ENCODE measurements at regions not wholly inside any gene's neighbourhood (a gene's known extent, or its start where the extent isn't known, plus 50 kb on each side); places are given as distances from the start of the nearest gene placed in this dataset.
A peak's percentile ranks its signal among the peaks of the same experiment; 100 is the strongest.

- peak; percentile 23 to 32 for DNase-seq (ENCODE audit: low read depth in 1 of 2, low spot score in 1 of 2)
- no peaks in the 10 kb centered on the region for H3K27me3 ChIP-seq (ENCODE audit: insufficient read depth, poor library complexity, severe bottlenecking)
- no peak overlapping the region for H3K27ac ChIP-seq (replicated peaks)
- TF ChIP-seq GABPA (IDR thresholded peaks at IDR 0.05; ENCODE audit: low read depth) = no peak
- no peak for TF ChIP-seq POLR2AphosphoS5 (IDR thresholded peaks at IDR 0.05; ENCODE audit: low read depth)
- TF ChIP-seq CTCF (IDR thresholded peaks at IDR 0.05; ENCODE audit: insufficient read depth, low read length) = peak; percentile 27
- no peak overlapping the region for H3K4me3 ChIP-seq (replicated peaks; ENCODE audit: insufficient read depth, low read length)
Observed at GRCh38 chr1:96236156-96236739, 485.3 kb upstream of the PTBP2 start.

GRCh38 chr1:96238426-96238825 is 483.2 kb upstream of the PTBP2 start:
- TF ChIP-seq CTCF (IDR thresholded peaks at IDR 0.05; ENCODE audit: insufficient read depth, low read length) = no peak
- no peak for TF ChIP-seq SPI1 (IDR thresholded peaks at IDR 0.05; ENCODE audit: borderline replicate concordance, low read depth)
- no peak for TF ChIP-seq POLR2AphosphoS5 (IDR thresholded peaks at IDR 0.05; ENCODE audit: low read depth)
- TF ChIP-seq GABPA (IDR thresholded peaks at IDR 0.05; ENCODE audit: low read depth) = no peak
- TF ChIP-seq REST (IDR thresholded peaks at IDR 0.05; ENCODE audit: insufficient replicate concordance, low read depth) = no peak
- Histone ChIP-seq H3K4me3 (replicated peaks; ENCODE audit: insufficient read depth, low read length) (no peak overlapping the region), H3K27ac (replicated peaks) (no peak overlapping the region), H3K27me3 (ENCODE audit: insufficient read depth, poor library complexity, severe bottlenecking) (no peaks in the 10 kb centered on the region)
- DNase-seq (ENCODE audit: low read depth in 1 of 2, low spot score in 1 of 2) = no peak

GRCh38 chr1:96240438-96240837 is 481.1 kb upstream of the PTBP2 start:
- no peak for TF ChIP-seq GABPA (IDR thresholded peaks at IDR 0.05; ENCODE audit: low read depth)
- peak; percentile 87 for TF ChIP-seq SPI1 (IDR thresholded peaks at IDR 0.05; ENCODE audit: borderline replicate concordance, low read depth)
- H3K27ac ChIP-seq (replicated peaks) = no peak overlapping the region
- no peak for DNase-seq (ENCODE audit: low read depth in 1 of 2, low spot score in 1 of 2)
- H3K27me3 ChIP-seq (ENCODE audit: insufficient read depth, poor library complexity, severe bottlenecking) = no peaks in the 10 kb centered on the region
- no peak overlapping the region for H3K4me3 ChIP-seq (replicated peaks; ENCODE audit: insufficient read depth, low read length)

- Histone ChIP-seq H3K27me3 (ENCODE audit: insufficient read depth, poor library complexity, severe bottlenecking) (no peaks in the 10 kb centered on the region), H3K4me3 (replicated peaks; ENCODE audit: insufficient read depth, low read length) (no peak overlapping the region), H3K27ac (replicated peaks) (no peak overlapping the region)
- DNase-seq (ENCODE audit: low read depth in 1 of 2, low spot score in 1 of 2) = no peak
- TF ChIP-seq REST (IDR thresholded peaks at IDR 0.05; ENCODE audit: insufficient replicate concordance, low read depth) = no peak
- TF ChIP-seq CTCF (IDR thresholded peaks at IDR 0.05; ENCODE audit: insufficient read depth, low read length) = no peak
- TF ChIP-seq POLR2AphosphoS5 (IDR thresholded peaks at IDR 0.05; ENCODE audit: low read depth) = no peak
- TF ChIP-seq SPI1 (IDR thresholded peaks at IDR 0.05; ENCODE audit: borderline replicate concordance, low read depth) = no peak
- TF ChIP-seq GABPA (IDR thresholded peaks at IDR 0.05; ENCODE audit: low read depth) = no peak
Observed at GRCh38 chr1:96253246-96254035, 468.1 kb upstream of the PTBP2 start.
